HG03039 (cell line): ENCODE measurements at regions not wholly inside any gene's neighbourhood (a gene's known extent, or its start where the extent isn't known, plus 50 kb on each side); places are given as distances from the start of the nearest gene placed in this dataset.
"Not testable (repeated sequence)": the region's sequence is repeated elsewhere in the genome, so short reads cannot be mapped to it uniquely, and the experiment has no call there.

ENCODE experiments used
- ATAC-seq: cut with Tn5 transposase; IDR thresholded peaks from one replicate; pipeline ENCODE4 v1.9.1; 2021; ENCODE audit warnings: mild to moderate bottlenecking, moderate library complexity; ENCODE audit not compliant: unreplicated experiment

DNA sequence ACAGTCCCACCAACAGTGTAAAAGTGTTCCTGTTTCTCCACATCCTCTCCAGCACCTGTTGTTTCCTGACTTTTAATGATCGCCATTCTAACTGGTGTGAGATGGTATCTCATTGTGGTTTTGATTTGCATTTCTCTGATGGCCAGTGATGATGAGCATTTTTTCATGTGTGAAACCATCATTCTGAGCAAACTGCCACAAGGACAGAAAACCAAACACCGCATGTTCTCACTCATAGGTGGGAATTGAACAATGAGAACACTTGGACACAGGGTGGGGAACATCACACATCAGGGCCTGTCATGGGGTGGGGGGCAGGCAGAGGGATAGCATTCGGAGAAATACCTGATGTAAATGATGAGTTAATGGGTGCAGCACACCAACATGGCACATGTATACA, 240.8 kb downstream of the FAT3 start:
- not testable (repeated sequence) for ATAC-seq

DNA sequence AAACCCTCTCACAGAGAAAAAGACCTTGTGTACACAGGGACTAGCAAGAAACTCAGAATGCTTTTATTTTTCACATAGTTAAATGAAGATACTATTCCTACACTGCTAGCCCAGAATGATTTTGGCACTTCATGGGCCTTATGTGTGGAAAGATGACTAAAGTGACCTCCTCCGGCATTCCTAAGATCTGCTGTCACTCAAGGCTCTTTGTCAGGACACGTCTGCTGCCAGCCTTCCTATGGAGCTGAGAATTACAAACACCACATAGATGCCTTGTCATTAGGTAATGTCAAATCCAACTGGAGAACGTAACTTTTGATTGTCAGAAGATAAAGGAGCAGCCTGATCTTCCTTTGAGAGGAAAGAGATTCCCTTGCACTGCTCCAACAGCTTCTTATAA, 249.1 kb downstream of the FAT3 start:
- no peak for ATAC-seq

DNA sequence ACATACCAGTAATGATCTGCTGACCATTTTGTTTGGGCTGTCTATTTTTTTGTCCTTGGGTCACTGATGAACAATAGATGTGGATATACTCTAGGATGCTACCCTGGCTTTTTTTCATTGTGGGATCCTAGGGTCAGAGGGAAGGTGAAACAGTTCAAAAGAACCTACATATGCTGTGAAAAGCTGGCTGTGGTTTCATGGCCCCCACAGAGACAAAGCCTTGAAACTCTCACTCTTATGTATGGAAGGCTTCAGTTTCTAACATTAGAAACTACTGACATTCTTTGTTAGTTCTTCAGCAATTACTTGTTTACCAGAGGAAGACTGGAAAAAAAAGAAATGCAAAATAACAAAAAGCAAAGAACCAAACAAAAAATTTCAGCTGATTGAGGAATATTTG, 250.7 kb downstream of the FAT3 start:
- no peak for ATAC-seq

DNA sequence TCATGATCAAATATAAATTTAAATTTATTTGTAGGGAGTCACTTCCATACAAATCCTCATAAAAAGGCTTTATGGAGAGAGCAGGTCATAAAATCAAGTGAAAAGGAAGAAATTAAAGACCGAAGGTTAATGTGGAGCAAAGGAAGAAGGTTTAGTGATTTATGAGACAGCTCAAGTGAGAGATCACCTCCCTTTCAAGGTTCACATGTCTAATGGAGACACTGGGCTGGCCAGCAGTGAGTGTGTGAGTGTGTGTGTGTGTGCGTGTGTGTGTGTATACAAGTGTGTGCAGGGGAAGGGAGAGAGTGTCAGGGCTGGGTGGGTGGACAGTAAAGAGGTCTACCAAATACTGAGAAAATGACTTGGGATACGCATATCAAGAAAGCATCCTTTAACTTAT, 251.2 kb downstream of the FAT3 start:
- ATAC-seq = no peak

DNA sequence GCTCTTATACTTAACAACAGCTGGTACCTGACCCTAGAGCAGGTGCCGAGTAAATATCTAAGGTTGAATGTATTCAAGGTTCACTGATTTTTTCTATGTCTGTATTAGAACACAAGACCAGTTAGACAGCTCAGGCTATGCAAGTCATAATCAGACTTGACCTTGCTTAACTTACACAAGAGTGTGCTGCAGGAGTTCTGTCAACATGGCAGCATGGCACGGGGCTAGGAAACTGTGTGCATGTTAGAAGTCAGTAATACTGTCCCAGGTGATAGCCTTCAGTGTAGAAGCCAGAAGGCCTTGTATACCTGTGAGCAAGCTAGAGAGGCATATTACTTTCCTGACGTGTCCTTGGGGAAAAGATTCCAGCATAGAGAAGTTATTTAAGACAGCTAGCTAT, 253.1 kb downstream of the FAT3 start:
- no peak for ATAC-seq

DNA sequence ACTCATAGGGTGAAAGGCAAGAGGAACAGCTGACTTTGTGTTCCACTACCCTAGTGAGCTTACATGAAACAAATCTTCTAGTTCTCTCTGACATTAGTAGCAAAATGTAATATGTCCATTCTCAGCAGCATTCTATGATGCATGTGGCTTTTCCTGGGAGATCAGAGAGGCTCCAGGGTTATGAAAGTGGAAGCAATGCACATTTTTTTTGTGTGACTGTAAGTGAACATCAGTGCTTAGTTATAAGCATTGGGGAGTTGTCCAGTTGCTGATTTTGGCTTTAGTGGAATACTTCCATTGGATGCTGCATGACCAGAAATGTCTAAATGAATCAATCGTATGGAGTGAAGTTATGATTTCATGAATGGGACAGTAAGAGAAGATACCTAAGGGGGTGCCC, 255.9 kb downstream of the FAT3 start:
- no peak for ATAC-seq

DNA sequence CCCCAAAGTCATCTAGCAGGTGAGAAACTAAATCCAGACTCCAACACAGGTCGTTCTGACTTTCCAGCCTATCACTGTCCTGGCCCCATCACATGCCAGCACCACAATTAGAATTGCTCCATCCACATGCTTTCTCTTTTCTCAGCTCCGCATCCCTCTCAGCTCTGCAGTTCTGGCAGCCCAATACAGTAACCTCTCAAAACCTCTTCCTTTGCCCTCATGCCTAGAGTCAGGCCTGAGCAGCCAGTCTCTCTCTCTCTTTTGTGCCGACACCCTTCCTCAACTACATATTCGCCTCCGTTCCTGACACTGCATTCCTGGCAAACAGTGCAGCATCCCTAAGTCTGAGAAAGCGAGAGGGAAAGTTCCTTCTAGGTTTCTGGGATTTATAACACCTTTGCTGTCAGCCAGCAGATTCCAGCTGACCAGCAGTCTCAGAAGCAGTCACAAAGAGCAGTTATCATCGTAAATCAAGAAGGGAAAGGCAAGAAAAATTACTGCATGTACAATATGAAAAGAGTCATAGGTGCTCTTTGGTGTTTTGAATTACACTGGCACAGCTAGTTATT, 258.0 kb downstream of the FAT3 start:
- ATAC-seq = no peak

DNA sequence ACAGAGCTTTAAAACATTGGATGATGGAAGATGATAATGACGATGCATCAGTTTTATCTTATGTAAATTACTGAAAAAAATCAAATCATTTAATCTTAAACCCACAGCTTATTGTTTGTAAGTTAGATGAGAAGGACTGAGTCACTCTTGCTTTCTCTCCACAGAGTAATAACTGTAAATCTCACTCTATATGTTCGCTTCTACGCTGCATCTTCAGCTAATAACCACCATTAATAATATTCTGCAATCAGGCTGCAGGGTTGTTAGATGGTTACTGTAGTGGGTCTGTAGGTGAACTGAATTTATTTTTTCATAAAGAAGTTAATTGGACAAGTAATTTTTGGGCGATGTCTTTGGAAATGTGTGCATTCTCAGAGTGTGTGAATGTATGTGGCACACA, 260.0 kb downstream of the FAT3 start:
- no peak for ATAC-seq

DNA sequence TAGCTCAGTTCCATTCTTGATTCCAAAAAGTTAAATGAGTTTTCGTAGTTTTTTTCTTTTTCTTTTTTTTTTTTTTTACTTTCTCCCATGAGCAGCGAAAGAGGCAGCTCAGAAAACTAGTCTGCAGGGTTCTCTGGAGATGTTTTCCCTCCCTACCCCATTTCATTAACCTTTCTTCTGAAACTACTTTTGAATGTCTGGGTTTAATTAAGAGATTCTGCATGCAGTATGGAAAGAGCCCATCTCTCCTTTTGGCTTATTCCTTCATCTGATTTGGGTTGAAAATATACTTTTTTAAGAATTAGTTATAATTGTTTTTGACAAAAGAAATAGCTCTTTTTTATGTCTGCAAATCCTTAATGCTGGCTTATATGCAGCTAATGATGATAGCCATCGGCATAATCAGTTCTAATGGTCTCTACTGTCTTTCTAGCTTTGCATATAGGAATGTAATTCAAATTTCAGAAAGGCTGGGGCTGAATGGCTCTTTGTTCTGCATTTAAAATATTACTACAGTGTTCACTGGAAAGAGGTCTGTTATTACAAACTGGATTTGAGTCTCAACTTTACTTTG, 265.3 kb downstream of the FAT3 start:
- ATAC-seq = no peak

DNA sequence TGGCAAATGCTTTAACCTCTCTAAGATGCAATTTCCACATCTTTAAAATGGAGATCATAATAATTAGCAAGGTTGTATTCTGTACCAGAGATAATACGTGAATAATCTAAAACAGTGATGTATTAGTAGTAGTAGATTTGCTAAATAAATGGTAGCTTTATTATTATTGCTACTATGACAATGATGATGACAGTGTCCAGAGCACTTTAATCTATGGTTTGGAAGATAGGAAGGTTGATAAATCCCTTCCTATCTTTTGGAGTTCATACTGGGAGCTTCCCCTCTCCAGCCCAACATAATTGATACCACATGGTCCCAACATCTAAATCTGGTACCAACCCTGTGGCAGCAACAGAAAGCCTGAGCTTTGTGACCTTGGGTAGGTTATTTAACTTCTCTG, 267.8 kb downstream of the FAT3 start:
- no peak for ATAC-seq

DNA sequence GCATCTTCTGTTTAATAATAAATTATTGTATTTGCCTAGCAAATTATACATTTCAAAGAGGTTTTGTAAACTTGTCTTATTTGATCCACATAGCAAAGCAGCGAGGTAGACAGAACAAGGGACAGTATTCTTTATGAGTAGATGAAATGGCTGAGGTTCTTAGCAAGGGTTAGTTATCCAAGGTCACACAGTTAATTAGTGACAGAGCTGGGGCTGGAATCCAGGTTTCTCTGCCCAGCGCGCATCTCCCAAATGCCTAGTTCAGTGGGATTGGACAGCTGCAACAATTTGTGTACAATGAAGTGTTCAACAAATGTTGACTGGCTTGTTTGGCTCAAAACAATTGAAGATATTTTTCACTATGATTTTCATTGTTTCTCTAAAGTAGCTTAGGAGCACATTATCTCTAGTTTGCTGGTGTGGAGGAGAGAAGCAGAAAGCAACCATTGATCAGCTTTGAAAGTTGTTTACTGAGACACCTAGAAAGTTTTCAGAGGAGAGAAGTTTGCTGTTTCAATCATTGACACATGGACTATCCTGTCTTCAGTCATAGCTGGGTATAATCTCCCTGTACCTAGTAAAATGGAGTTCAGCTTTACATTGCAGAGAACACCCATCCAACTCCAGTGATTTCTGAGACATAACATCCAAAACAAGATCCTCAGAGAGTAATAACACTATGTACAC, 270.6 kb downstream of the FAT3 start:
- no peak for ATAC-seq

DNA sequence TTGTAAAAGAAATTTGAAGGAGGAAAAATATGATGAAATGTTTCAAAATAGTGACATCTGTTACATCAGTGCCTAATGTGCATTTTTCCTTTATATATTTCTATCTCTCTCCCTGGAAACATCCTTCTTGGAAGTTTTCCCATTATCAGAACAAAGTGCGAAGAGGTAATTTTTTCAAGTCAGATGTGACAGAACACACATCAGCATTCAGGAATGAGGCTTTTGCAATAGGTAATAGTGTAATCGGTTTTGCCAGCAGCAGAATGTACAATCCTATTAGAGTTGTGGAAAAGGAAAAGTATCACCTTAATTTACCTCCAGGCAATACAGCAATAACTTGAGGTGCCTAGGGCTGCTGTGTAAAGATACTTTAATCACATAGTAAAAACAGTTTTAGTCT, 275.8 kb downstream of the FAT3 start:
- no peak for ATAC-seq

DNA sequence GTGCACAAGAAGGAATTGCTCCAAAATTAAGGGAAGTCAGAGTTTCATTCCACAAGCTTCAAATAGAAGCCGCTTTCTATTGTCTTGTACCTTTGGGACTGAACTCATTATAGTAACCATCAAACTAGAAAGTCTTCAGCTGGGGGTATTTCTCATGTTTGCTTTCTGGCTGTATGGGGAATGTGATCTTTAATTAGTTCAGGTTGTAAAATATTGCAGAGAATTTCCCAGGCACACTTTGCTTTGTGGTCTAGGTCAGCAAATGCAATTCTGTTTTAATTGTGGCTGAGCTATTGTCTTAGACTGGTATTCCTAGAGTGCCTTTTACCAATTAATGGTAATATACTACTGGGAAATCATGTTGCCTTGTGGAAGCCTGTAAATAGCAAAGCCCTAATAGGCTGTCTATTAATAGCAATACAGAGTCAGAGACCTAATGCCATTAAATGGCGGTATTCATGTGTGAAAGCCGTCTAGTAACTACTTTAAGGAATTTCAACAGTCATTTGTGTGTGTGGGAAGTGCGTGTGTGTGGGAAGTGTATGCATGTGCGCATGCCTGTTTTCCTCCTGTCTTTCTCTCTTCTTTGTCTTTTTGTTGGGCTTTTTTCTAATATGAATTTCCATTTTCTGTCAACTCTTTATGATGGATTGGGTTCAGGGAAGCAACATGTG, 276.6 kb downstream of the FAT3 start:
- ATAC-seq = no peak

DNA sequence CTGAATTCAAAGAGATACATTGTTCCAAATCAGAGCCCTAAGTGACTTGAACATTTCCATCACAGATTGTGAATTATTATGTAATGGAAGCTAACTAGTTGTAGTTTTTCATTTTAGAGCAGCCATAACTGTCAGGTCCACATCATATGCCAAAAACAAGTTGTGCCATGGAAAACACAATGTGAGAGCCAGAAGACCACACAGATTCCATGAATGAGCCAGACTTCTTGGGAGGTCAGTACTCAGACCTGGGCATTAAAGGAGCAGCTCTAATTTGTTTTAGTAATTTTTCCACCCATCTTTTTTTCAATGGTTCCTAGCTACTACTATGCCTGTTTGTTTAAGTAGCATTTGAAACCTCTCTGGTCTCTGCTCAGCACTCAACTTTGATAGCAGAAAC, 279.4 kb downstream of the FAT3 start:
- ATAC-seq = no peak

DNA sequence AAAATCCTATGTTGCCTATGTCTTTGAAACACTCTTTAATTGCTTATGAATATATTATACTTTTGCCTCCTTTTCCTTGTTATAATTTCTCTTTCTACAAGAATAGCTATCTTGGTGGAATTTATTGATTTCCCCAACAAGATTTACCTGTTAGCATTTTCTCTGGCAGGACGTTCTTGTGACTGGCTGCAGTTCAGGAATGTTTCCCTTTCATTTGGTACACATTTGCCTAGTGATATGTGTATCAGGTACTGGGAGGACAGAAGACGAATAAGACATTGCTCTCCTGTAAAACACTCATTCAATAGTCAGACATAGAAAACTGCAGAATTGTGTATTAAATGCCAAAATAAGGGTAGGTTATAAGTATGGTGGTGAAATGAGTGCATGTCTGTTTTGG, 279.9 kb downstream of the FAT3 start:
- ATAC-seq = no peak

DNA sequence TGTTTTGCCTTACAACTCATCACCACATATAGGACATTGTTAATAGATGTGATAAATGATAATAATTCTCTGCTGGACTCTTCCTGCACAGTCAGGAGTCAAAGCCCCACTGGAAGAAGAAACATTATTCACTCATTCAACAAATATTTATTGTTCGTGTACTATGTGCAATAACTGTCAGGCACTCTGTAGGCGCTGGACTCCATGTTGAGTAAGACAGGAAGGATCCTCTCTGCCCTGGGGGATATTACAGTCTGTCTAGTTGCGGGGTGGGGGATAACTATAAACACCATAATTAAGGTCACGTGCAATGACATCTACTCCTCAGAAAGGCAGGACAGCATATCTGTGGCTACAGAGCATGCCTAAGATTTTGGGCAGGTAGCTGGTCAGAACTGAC, 281.1 kb downstream of the FAT3 start:
- no peak for ATAC-seq

DNA sequence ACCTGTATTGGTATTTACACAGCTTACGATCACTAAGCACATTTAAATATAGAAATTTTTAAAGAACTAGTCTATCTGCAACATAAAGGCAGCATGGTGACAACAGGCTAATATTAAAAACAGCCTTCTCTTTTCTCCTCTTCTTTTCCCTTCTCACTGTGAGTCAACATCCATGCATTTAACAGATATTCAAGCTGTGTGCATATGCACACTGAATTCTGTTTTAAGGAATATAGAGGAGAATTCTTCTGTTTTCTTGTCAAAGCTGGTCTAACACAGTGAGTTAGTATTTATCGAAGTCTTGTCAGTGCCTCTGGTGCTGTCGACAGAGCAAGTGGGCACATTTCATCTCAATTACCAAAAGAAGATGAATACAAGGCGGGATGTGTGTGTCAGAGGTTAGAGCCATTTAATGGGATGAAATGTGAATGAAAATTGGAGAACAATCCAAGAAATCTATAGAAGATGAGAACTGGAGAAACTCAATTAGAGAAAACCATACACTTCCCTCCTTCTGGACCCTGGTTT, 282.3 kb downstream of the FAT3 start:
- no peak for ATAC-seq

DNA sequence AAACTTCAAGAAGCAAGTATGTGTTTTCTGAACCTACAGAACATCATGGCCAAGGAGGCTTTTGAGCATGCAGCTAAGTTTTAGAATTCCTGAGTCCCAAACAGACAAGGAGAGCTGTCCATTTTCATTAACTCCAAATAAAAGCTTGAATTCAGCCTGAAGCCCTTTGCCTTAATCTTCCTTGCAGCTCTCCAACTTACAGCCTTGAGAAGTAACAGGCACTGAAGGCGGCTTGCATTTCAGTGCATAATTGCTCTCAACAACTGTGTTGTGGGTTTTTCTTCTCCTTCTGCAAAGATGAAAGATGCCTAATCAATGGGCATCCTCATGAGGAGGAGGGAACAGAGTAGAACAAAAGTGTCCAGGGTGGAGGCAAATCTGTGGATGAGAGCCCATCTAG, 286.0 kb downstream of the FAT3 start:
- ATAC-seq = no peak

DNA sequence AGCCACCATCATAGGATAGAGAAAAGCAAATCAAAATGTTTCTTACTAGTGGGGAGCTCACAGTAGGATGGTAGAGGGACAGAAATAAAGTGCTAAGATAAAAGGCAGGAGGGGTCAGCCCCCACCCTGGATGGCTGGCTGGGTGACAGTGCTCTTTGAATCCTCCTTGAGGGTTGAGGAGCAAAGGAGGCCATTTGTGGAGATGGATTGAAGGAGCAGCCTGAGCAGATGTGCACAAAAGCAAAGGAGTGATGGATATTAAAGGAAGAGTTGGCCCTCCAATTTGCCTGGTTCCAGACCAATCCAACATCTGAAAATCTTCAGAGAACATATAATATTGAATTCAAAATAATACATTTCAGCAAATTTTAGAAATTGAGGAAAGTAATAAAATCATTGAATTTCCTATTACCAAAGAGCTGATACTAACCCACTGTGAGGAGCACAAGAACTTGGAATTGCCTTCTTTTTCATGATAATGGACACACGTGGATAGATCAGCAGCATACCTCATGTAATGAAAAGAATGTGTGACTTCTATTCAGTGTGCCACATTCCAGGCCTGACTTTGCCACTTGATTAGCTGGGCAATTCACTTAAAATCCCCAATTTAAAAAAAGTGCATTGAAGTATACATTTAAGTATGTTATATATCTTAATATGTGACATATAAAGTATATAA, 287.0 kb downstream of the FAT3 start:
- ATAC-seq = no peak

DNA sequence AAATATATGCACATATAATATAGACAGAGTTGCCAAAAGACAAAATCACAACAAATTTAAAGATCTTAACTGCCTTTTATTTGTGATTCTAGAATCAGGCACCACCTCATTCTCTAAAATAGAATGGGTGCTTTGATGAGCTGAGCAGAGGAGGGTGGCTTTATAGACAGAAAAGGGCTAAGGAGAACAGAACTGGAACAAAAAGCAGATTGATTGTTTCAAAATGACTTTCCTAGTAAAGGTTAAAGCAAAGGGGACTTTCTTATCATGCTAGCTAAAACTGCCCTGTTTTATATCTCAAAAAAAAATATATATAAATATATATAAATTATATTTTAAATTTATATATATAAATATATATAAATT, 287.6 kb downstream of the FAT3 start:
- ATAC-seq = no peak

DNA sequence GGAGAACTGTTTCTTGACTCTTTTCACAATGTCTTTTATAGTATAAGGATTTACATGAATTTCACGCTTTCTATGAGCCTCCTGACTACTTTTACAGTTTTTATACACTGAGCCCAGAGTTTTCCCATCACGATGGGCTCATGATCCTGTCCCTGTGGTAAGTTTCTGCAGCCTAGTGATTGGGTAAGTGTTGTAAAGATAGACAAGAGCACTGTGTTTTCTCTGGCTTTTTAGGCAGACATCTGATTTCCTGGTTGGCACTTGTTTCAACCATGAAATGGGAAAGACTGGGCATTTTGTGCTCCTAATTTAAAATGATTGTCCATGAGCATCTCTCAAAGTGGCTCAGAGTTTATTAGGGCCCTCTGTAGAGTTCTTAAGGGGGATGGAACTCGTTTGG, 299.0 kb downstream of the FAT3 start:
- ATAC-seq = no peak

DNA sequence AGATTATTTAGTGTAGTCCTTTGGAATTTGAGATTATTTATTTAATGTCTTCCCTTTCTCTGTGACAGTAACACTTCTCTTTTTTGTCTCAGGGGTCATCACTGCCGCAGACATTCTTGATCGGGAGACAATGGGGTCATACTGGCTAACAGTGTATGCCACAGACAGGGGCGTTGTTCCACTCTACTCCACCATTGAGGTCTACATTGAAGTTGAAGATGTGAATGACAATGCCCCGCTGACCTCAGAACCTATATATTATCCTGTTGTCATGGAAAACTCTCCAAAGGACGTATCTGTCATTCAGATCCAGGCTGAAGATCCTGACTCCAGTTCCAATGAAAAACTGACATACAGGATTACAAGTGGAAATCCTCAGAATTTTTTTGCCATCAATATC, 299.9 kb downstream of the FAT3 start:
- no peak for ATAC-seq
